Kidney (tissue), 13 donors: ENCODE measurements at regions not wholly inside any gene's neighbourhood (a gene's known extent, or its start where the extent isn't known, plus 50 kb on each side); places are given as distances from the start of the nearest gene placed in this dataset.

Experiments
- DNase-seq, 5 donors: peaks; one replicate each; pipeline ENCODE4 v3.0.0-alpha.2; 2013 to 2020
- FAIRE-seq: peaks from 2 replicates; lab custom pipeline; 2012; peaks lifted over from hg19 to GRCh38; lab: Jason Lieb, UNC
- H3K27ac ChIP-seq, 2 donors: one replicate each; pipeline ENCODE4 v1.7.0; 2013; ENCODE audit warnings: low read depth in 2 of 2, low read length in 2 of 2, inconsistent platforms in 1 of 2
- H3K27me3 ChIP-seq: one replicate; pipeline ENCODE4 v1.7.1; 2013; ENCODE audit warnings: low read length, inconsistent platforms; ENCODE audit not compliant: control insufficient read depth, insufficient read depth
- H3K36me3 ChIP-seq, 3 donors: one replicate each; pipeline versions ENCODE4 v1.7.0 to v1.7.1; 2013; ENCODE audit warnings: low read length in 3 of 3, control low read depth in 1 of 3, inconsistent platforms in 1 of 3; ENCODE audit not compliant: insufficient read depth in 3 of 3, control insufficient read depth in 2 of 3
- H3K4me1 ChIP-seq, 3 donors: one replicate each; pipeline versions ENCODE4 v1.7.0 to v1.7.1; 2013; ENCODE audit warnings: low read length in 3 of 3, inconsistent platforms in 1 of 3, low read depth in 1 of 3; ENCODE audit not compliant: control insufficient read depth in 2 of 3, insufficient read depth in 2 of 3
- H3K4me3 ChIP-seq, 3 donors: one replicate each; pipeline versions ENCODE4 v1.7.0 to v1.8.1; 2013; ENCODE audit warnings: low read length in 3 of 3, control low read depth in 1 of 3, inconsistent platforms in 1 of 3
- H3K9ac ChIP-seq, 3 donors: one replicate each; pipeline versions ENCODE4 v1.7.0 to v1.7.1; 2013; ENCODE audit warnings: low read length in 3 of 3, control low read depth in 1 of 3, inconsistent platforms in 1 of 3
- H3K9me3 ChIP-seq, 3 donors: one replicate each; pipeline versions ENCODE4 v1.7.0 to v1.7.1; 2013; ENCODE audit warnings: low read length in 3 of 3, control low read depth in 1 of 3, inconsistent platforms in 1 of 3; ENCODE audit not compliant: control insufficient read depth in 2 of 3, insufficient read depth in 1 of 3
- intact Hi-C: fragments of 100-400 bp; cut with DNase I; formaldehyde crosslinking; loops from one replicate; pipeline ENCODE4 v1.11.1; 2022
- TF ChIP-seq, protein P1 (sequence below): IDR thresholded peaks from 3 replicates; pipeline ENCODE4 v1.5.1; 2012; ENCODE audit warnings: mild to moderate bottlenecking, moderate library complexity, borderline replicate concordance; ENCODE audit not compliant: insufficient read depth; ENCODE audit errors: extremely low read depth
- donor health status: control.
- donor health status: control.
- donor health status: control.
- donor health status: control.
- donor health status: control.
- donor health status: DM: yes; HTN: yes; CAD: no.
- donor health status: Normal renal cell carcinoma (clear cell type).

- intact Hi-C loops: no loop called here
- Histone ChIP-seq H3K4me3 (no peak overlapping the region), H3K9ac (no peak overlapping the region), H3K36me3 (no peaks in the 10 kb centered on the region), H3K9me3 (no peaks in the 10 kb centered on the region), H3K27me3 (no peaks in the 10 kb centered on the region), H3K27ac (no peak overlapping the region), H3K4me1 (peaks cover 0 to under 1% (median 0%) of the 10 kb centered on the region in 3 donors)
- FAIRE-seq (no peak), DNase-seq (peak in 1 of 5 donors; percentile 58)
- TF ChIP-seq, protein P1, sequence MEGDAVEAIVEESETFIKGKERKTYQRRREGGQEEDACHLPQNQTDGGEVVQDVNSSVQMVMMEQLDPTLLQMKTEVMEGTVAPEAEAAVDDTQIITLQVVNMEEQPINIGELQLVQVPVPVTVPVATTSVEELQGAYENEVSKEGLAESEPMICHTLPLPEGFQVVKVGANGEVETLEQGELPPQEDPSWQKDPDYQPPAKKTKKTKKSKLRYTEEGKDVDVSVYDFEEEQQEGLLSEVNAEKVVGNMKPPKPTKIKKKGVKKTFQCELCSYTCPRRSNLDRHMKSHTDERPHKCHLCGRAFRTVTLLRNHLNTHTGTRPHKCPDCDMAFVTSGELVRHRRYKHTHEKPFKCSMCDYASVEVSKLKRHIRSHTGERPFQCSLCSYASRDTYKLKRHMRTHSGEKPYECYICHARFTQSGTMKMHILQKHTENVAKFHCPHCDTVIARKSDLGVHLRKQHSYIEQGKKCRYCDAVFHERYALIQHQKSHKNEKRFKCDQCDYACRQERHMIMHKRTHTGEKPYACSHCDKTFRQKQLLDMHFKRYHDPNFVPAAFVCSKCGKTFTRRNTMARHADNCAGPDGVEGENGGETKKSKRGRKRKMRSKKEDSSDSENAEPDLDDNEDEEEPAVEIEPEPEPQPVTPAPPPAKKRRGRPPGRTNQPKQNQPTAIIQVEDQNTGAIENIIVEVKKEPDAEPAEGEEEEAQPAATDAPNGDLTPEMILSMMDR: no peak
These were observed 91.9 kb upstream of the TMEM45B start for GRCh38 chr11:129723761-129724162.

DNA sequence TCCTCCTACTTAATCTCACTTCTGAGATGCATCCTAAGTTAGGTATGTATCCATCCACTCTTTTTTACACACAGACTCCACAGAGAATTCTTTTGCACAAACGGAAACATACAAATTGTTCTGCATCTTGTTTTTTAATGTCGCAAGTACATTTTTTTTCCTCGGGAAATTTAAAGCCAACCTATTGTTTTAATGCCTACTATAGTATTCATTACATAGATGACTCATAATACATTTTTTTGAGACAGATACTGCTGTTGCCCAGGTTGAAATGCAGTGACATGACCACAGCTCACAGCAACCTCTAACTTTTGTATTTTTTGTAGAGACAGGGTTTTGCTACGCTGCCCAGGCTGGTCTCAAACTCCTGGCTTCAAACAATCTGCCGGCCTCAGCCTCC is 90.8 kb upstream of the TMEM45B start:
- H3K4me3 ChIP-seq: no peak overlapping the region

GRCh38 chr11:129726179-129726578 is 89.5 kb upstream of the TMEM45B start:
- H3K4me3 ChIP-seq: no peak overlapping the region
- no peak overlapping the region for H3K9ac ChIP-seq
- no peak overlapping the region for H3K27ac ChIP-seq
- no peaks in the 10 kb centered on the region for H3K36me3 ChIP-seq
- intact Hi-C loops: no loop called here
- FAIRE-seq (no peak), DNase-seq (no peak)
- no peaks in the 10 kb centered on the region for H3K27me3 ChIP-seq
- H3K4me1 ChIP-seq: peaks cover 0 to 3% (median 0%) of the 10 kb centered on the region in 3 donors
- H3K9me3 ChIP-seq: no peaks in the 10 kb centered on the region
- TF ChIP-seq, protein P1: no peak

More for the DNA sequence above, 90.8 kb upstream of the TMEM45B start:
- no peak overlapping the region for H3K9ac ChIP-seq
- no peaks in the 10 kb centered on the region for H3K36me3 ChIP-seq
- DNase-seq (no peak), FAIRE-seq (no peak)
- no peaks in the 10 kb centered on the region for H3K9me3 ChIP-seq
- TF ChIP-seq, protein P1: no peak
- intact Hi-C loops: no loop called here
- no peaks in the 10 kb centered on the region for H3K27me3 ChIP-seq
- peaks cover 0 to 3% (median 0%) of the 10 kb centered on the region in 3 donors for H3K4me1 ChIP-seq
- H3K27ac ChIP-seq: no peak overlapping the region

- H3K9me3 ChIP-seq: no peaks in the 10 kb centered on the region
- peak; percentile 62 to 84 (median 79) for DNase-seq
- no peak for FAIRE-seq
- H3K36me3 ChIP-seq: no peaks in the 10 kb centered on the region
- H3K27me3 ChIP-seq: no peaks in the 10 kb centered on the region
- H3K27ac ChIP-seq: peak overlapping the region; percentile 32 to 47
- H3K4me3 ChIP-seq: no peak overlapping the region
- intact Hi-C loops: no loop called here
- H3K4me1 ChIP-seq: peaks cover 0 to 3% (median 0%) of the 10 kb centered on the region in 3 donors
- H3K9ac ChIP-seq: no peak overlapping the region
- TF ChIP-seq, protein P1: no peak
These were observed 87.1 kb upstream of the TMEM45B start for GRCh38 chr11:129728581-129728980.
